H9 (cell line): ENCODE measurements at regions not wholly inside any gene's neighbourhood (a gene's known extent, or its start where the extent isn't known, plus 50 kb on each side); places are given as distances from the start of the nearest gene placed in this dataset.

Experiments
- DNase-seq: peaks from one replicate; pipeline ENCODE4 v3.0.0-alpha.2; 2017
- H2AFZ ChIP-seq: one replicate; pipeline ENCODE4 v1.6.1; 2013; ENCODE audit warnings: mild to moderate bottlenecking, low read length, control low read depth, moderate library complexity
- H2AK5ac ChIP-seq: 2 replicates; pipeline ENCODE4 v1.6.1; 2013; ENCODE audit warnings: low read length, control low read depth, mixed read lengths; ENCODE audit not compliant: insufficient read length
- H2BK120ac ChIP-seq: one replicate; pipeline ENCODE4 v1.6.1; 2013; ENCODE audit warnings: low read depth, mild to moderate bottlenecking, low read length, control low read depth, inconsistent platforms; ENCODE audit not compliant: poor library complexity, severe bottlenecking
- H2BK12ac ChIP-seq: 2 replicates; pipeline ENCODE4 v1.6.1; 2013; ENCODE audit warnings: low read length, control low read depth, mixed read lengths, low read depth; ENCODE audit not compliant: insufficient read length
- H2BK15ac ChIP-seq: 2 replicates; pipeline ENCODE4 v1.6.1; 2013; ENCODE audit warnings: low read depth, low read length, control low read depth
- H2BK20ac ChIP-seq: one replicate; pipeline ENCODE4 v1.6.1; 2013; ENCODE audit warnings: low read depth, mild to moderate bottlenecking, low read length, control low read depth, inconsistent platforms; ENCODE audit not compliant: poor library complexity, severe bottlenecking
- H2BK5ac ChIP-seq: 2 replicates; pipeline ENCODE4 v1.6.1; 2013; ENCODE audit warnings: low read length, control low read depth, mixed read lengths; ENCODE audit not compliant: insufficient read length
- H3K14ac ChIP-seq: 2 replicates; pipeline ENCODE4 v1.6.1; 2013; ENCODE audit warnings: low read length, control low read depth; ENCODE audit not compliant: insufficient read depth
- H3K18ac ChIP-seq: 2 replicates; pipeline ENCODE4 v1.6.1; 2013; ENCODE audit warnings: low read depth, mild to moderate bottlenecking, mixed read lengths, low read length, control low read depth; ENCODE audit not compliant: insufficient read length
- H3K23ac ChIP-seq: 2 replicates; pipeline ENCODE4 v1.6.1; 2013; ENCODE audit warnings: low read length, control low read depth, mixed read lengths, low read depth; ENCODE audit not compliant: insufficient read length
- H3K23me2 ChIP-seq: 2 replicates; pipeline ENCODE4 v1.6.1; 2013; ENCODE audit warnings: low read depth, mild to moderate bottlenecking, mixed read lengths, low read length, control low read depth; ENCODE audit not compliant: insufficient read length, poor library complexity, severe bottlenecking
- H3K27ac ChIP-seq: 2 replicates; pipeline ENCODE4 v1.5.1; 2013; ENCODE audit warnings: low read length, control low read depth, mixed read lengths, low read depth; ENCODE audit not compliant: insufficient read length
- H3K27me3 ChIP-seq: 2 replicates; pipeline ENCODE4 v1.6.1; 2013; ENCODE audit warnings: low read length, control low read depth, inconsistent platforms; ENCODE audit not compliant: insufficient read depth
- H3K4ac ChIP-seq: 2 replicates; pipeline ENCODE4 v1.6.1; 2013; ENCODE audit warnings: low read depth, mild to moderate bottlenecking, control low read depth, inconsistent platforms, low read length, moderate library complexity
- H3K4me1 ChIP-seq: 2 replicates; pipeline ENCODE4 v1.6.1; 2013; ENCODE audit warnings: low read length, control low read depth, inconsistent platforms; ENCODE audit not compliant: insufficient read depth
- H3K4me2 ChIP-seq: 2 replicates; pipeline ENCODE4 v1.6.1; 2013; ENCODE audit warnings: low read length, control low read depth, mixed read lengths; ENCODE audit not compliant: insufficient read length, insufficient read depth
- H3K56ac ChIP-seq: 2 replicates; pipeline ENCODE4 v1.6.1; 2013; ENCODE audit warnings: low read depth, mild to moderate bottlenecking, mixed read lengths, low read length, control low read depth; ENCODE audit not compliant: insufficient read length
- H3K79me1 ChIP-seq: 2 replicates; pipeline ENCODE4 v1.6.1; 2013; ENCODE audit warnings: low read depth, mild to moderate bottlenecking, moderate library complexity, low read length, control low read depth, inconsistent platforms; ENCODE audit not compliant: insufficient read depth, poor library complexity, severe bottlenecking
- H3K79me2 ChIP-seq: 2 replicates; pipeline ENCODE4 v1.6.1; 2013; ENCODE audit warnings: low read length, control low read depth, inconsistent platforms; ENCODE audit not compliant: insufficient read depth
- H3K9ac ChIP-seq: 2 replicates; pipeline ENCODE4 v1.6.1; 2013; ENCODE audit warnings: low read length, control low read depth, mixed read lengths; ENCODE audit not compliant: insufficient read length; ENCODE audit errors: extremely low read depth
- H3K9me3 ChIP-seq: one replicate; pipeline ENCODE4 v1.6.1; 2013; ENCODE audit warnings: low read depth, low read length, inconsistent platforms; ENCODE audit not compliant: control insufficient read depth
- H3T11ph ChIP-seq: one replicate; pipeline ENCODE4 v1.6.1; 2013; ENCODE audit warnings: mild to moderate bottlenecking, low read length, control low read depth, inconsistent platforms
- H4K20me1 ChIP-seq: one replicate; pipeline ENCODE4 v1.6.1; 2013; ENCODE audit not compliant: control insufficient read depth, insufficient read length, insufficient read depth
- H4K5ac ChIP-seq: 2 replicates; pipeline ENCODE4 v1.6.1; 2013; ENCODE audit warnings: low read depth, mild to moderate bottlenecking, mixed read lengths, low read length, control low read depth; ENCODE audit not compliant: insufficient read length
- H4K8ac ChIP-seq: replicated peaks from 2 replicates; pipeline ENCODE4 v1.6.1; 2013; ENCODE audit warnings: low read length, control low read depth, mixed read lengths, low read depth; ENCODE audit not compliant: insufficient read length
- H4K91ac ChIP-seq: 2 replicates; pipeline ENCODE4 v1.6.1; 2013; ENCODE audit warnings: low read depth, mild to moderate bottlenecking, moderate library complexity, mixed read lengths, low read length, control low read depth; ENCODE audit not compliant: insufficient read length
- H3K27ac Mint-ChIP-seq, 3 experiments: 2 replicates in 2 of 3; 3 replicates in 1 of 3; pipeline ENCODE4 v1.8.0; 2020 to 2021; ENCODE audit warnings: mixed read lengths in 3 of 3, mild to moderate bottlenecking in 1 of 3, moderate library complexity in 1 of 3
- H3K27me3 Mint-ChIP-seq: 2 replicates; pipeline ENCODE4 v1.8.0; 2021; ENCODE audit warnings: low read depth, mild to moderate bottlenecking, moderate library complexity, mixed read lengths
- H3K36me3 Mint-ChIP-seq, 3 experiments: 2 replicates in 2 of 3; 3 replicates in 1 of 3; pipeline ENCODE4 v1.8.0; 2020 to 2021; ENCODE audit warnings: low read depth in 3 of 3, mixed read lengths in 3 of 3; ENCODE audit not compliant: insufficient read depth in 1 of 3
- H3K4me1 Mint-ChIP-seq, 2 experiments: 2 replicates each; pipeline ENCODE4 v1.8.0; 2020; ENCODE audit warnings: mixed read lengths in 2 of 2
- H3K4me3 Mint-ChIP-seq, 2 experiments: 2 replicates in 1 of 2; 3 replicates in 1 of 2; pipeline ENCODE4 v1.8.0; 2020 to 2021; ENCODE audit warnings: mild to moderate bottlenecking in 2 of 2, mixed read lengths in 2 of 2, moderate library complexity in 1 of 2
- H3K9me3 Mint-ChIP-seq, 2 experiments: 2 replicates in 1 of 2; 3 replicates in 1 of 2; pipeline ENCODE4 v1.8.0; 2020; ENCODE audit warnings: mild to moderate bottlenecking in 2 of 2, mixed read lengths in 2 of 2, moderate library complexity in 1 of 2
- CTCF ChIP-seq: fragments of 200-600 bp; sonication (generic); conservative IDR thresholded peaks from 3 replicates; pipeline ENCODE4 v1.8.0; 2021; ENCODE audit warnings: antibody characterized with exemption, mild to moderate bottlenecking
- WGBS: extraction: QIAGEN DNeasy Blood & Tissue Kit; methylation state at CpG from one replicate; pipeline ENCODE4 v1.1.7; 2013; ENCODE audit warnings: missing lambda C conversion rate, low lambda C conversion rate, mixed read lengths; ENCODE audit not compliant: insufficient read length; ENCODE audit errors: extremely low coverage; 5-methylcytosine and 5-hydroxymethylcytosine counted together

GRCh38 chr4:28391877-28392276 lies 1531.2 kb downstream of the STIM2 start:
- no CpG with 5 or more reads among the region's 4 CpGs for WGBS
- no peak overlapping the region for H4K8ac ChIP-seq
- no peak overlapping the region for H2BK20ac ChIP-seq
- H2BK12ac ChIP-seq, result no peak overlapping the region
- no peaks in the 10 kb centered on the region for H3K4me1 ChIP-seq
- no peak overlapping the region for H3K4ac ChIP-seq
- Mint-ChIP-seq H3K4me1 (no peaks in the 10 kb centered on the region), H3K36me3 (peaks cover 0 to 3% (median 0%) of the 10 kb centered on the region in 3 experiments; a peak in 2 of 7 replicates), H3K27ac (no peak overlapping the region), H3K9me3 (peaks cover 0 to 4% of the 10 kb centered on the region in 2 experiments; a peak in 2 of 5 replicates), H3K27me3 (no peaks in the 10 kb centered on the region), H3K4me3 (no peak overlapping the region)
- no peak for DNase-seq
- H2AFZ ChIP-seq, result no peak overlapping the region
- no peaks in the 10 kb centered on the region for H3K27me3 ChIP-seq
- H3K27ac ChIP-seq, result no peak overlapping the region
- no peaks in the 10 kb centered on the region for H3K79me2 ChIP-seq
- H3K23ac ChIP-seq, result no peak overlapping the region
- no peak overlapping the region for H3K9ac ChIP-seq
- H3K4me2 ChIP-seq, result no peak overlapping the region
- H4K20me1 ChIP-seq, result no peaks in the 10 kb centered on the region
- no peak overlapping the region for H4K91ac ChIP-seq
- H4K5ac ChIP-seq, result no peak overlapping the region
- H3T11ph ChIP-seq, result no peak overlapping the region
- no peaks in the 10 kb centered on the region for H3K23me2 ChIP-seq
- H2BK15ac ChIP-seq, result no peak overlapping the region
- H3K56ac ChIP-seq, result no peak overlapping the region
- no peak overlapping the region for H2AK5ac ChIP-seq
- no peak overlapping the region for H2BK120ac ChIP-seq
- H3K79me1 ChIP-seq, result no peaks in the 10 kb centered on the region
- H3K18ac ChIP-seq, result no peak overlapping the region
- no peak for TF ChIP-seq CTCF
- no peak overlapping the region for H2BK5ac ChIP-seq
- H3K9me3 ChIP-seq, result no peaks in the 10 kb centered on the region
- no peak overlapping the region for H3K14ac ChIP-seq
